ENCODE measurements at regions not wholly inside any gene's neighbourhood (a gene's known extent, or its start where the extent isn't known, plus 50 kb on each side); places are given as distances from the start of the nearest gene placed in this dataset.

- Histone ChIP-seq H3K4me2 (ENCODE audit: low read length) (no peak overlapping the region), H3K4me1 (ENCODE audit: insufficient read depth, low read length, poor library complexity, severe bottlenecking) (no peaks in the 10 kb centered on the region), H3K36me3 (ENCODE audit: insufficient read depth, low read length) (no peaks in the 10 kb centered on the region), H3K4me3 (ENCODE audit: low read depth, low read length, poor library complexity, severe bottlenecking) (no peak overlapping the region), H3K27ac (ENCODE audit: low read depth, low read length, poor library complexity, severe bottlenecking) (no peak overlapping the region), H4K20me1 (ENCODE audit: insufficient read depth, low read length) (no peaks in the 10 kb centered on the region), H2AFZ (ENCODE audit: low read length) (no peak overlapping the region), H3K79me2 (ENCODE audit: insufficient read depth, low read depth, low read length) (no peaks in the 10 kb centered on the region), H3K9me3 (ENCODE audit: low read length) (no peaks in the 10 kb centered on the region), H3K9me2 (ENCODE audit: insufficient read depth, low read length) (no peaks in the 10 kb centered on the region)
- no TSS peak for BruUV-seq (replicated peaks)
- TF ChIP-seq, protein P1, sequence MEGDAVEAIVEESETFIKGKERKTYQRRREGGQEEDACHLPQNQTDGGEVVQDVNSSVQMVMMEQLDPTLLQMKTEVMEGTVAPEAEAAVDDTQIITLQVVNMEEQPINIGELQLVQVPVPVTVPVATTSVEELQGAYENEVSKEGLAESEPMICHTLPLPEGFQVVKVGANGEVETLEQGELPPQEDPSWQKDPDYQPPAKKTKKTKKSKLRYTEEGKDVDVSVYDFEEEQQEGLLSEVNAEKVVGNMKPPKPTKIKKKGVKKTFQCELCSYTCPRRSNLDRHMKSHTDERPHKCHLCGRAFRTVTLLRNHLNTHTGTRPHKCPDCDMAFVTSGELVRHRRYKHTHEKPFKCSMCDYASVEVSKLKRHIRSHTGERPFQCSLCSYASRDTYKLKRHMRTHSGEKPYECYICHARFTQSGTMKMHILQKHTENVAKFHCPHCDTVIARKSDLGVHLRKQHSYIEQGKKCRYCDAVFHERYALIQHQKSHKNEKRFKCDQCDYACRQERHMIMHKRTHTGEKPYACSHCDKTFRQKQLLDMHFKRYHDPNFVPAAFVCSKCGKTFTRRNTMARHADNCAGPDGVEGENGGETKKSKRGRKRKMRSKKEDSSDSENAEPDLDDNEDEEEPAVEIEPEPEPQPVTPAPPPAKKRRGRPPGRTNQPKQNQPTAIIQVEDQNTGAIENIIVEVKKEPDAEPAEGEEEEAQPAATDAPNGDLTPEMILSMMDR (conservative IDR thresholded peaks at IDR 0.05; ENCODE audit: low read length), result no peak
- TF ChIP-seq EZH2phosphoT487 (IDR thresholded peaks at IDR 0.05; ENCODE audit: borderline replicate concordance, low read depth, low read length), result no peak
- POLR2A ChIA-PET, result interaction anchor here (0.7 kb wide), 1 partner anchor 1104 kb away, joined by 3 read pairs; no protein-coding TSS in a partner anchor
- intact Hi-C loops (cut with micrococcal nuclease; ENCODE audit: unreplicated experiment), result no loop called here
- DNase-seq (ENCODE audit: low spot score), result no peak
- CTCF ChIA-PET (ENCODE audit: unreplicated experiment), result no interaction called here
These were observed 108.1 kb upstream of the SERPINE2 start for GRCh38 chr2:224147174-224147573.

GRCh38 chr2:224146356-224147160, 107.5 kb upstream of the SERPINE2 start:
- ChIA-PET CTCF (ENCODE audit: unreplicated experiment) (no interaction called here), POLR2A (no interaction called here)
- no peaks in the 10 kb centered on the region for H3K9me3 ChIP-seq (ENCODE audit: low read length)
- H3K4me3 ChIP-seq (ENCODE audit: low read depth, low read length, poor library complexity, severe bottlenecking), result no peak overlapping the region
- intact Hi-C loops (cut with micrococcal nuclease; ENCODE audit: unreplicated experiment), result no loop called here
- no peak for TF ChIP-seq EZH2phosphoT487 (IDR thresholded peaks at IDR 0.05; ENCODE audit: borderline replicate concordance, low read depth, low read length)
- TF ChIP-seq, protein P1 (conservative IDR thresholded peaks at IDR 0.05; ENCODE audit: low read length), result no peak
- no peak overlapping the region for H3K4me2 ChIP-seq (ENCODE audit: low read length)
- H3K4me1 ChIP-seq (ENCODE audit: insufficient read depth, low read length, poor library complexity, severe bottlenecking), result no peaks in the 10 kb centered on the region
- H3K79me2 ChIP-seq (ENCODE audit: insufficient read depth, low read depth, low read length), result no peaks in the 10 kb centered on the region
- no TSS peak for BruUV-seq (replicated peaks)
- no peak for DNase-seq (ENCODE audit: low spot score)
- no peaks in the 10 kb centered on the region for H3K9me2 ChIP-seq (ENCODE audit: insufficient read depth, low read length)
- no peaks in the 10 kb centered on the region for H4K20me1 ChIP-seq (ENCODE audit: insufficient read depth, low read length)
- no peaks in the 10 kb centered on the region for H3K36me3 ChIP-seq (ENCODE audit: insufficient read depth, low read length)
- no peak overlapping the region for H3K27ac ChIP-seq (ENCODE audit: low read depth, low read length, poor library complexity, severe bottlenecking)
- no peak overlapping the region for H2AFZ ChIP-seq (ENCODE audit: low read length)

- TF ChIP-seq, protein P1 (conservative IDR thresholded peaks at IDR 0.05; ENCODE audit: low read length), result no peak
- no peak overlapping the region for H2AFZ ChIP-seq (ENCODE audit: low read length)
- H3K79me2 ChIP-seq (ENCODE audit: insufficient read depth, low read depth, low read length), result no peaks in the 10 kb centered on the region
- BruUV-seq (replicated peaks), result no TSS peak
- H3K36me3 ChIP-seq (ENCODE audit: insufficient read depth, low read length), result no peaks in the 10 kb centered on the region
- H3K4me2 ChIP-seq (ENCODE audit: low read length), result no peak overlapping the region
- H3K27ac ChIP-seq (ENCODE audit: low read depth, low read length, poor library complexity, severe bottlenecking), result no peak overlapping the region
- H3K9me2 ChIP-seq (ENCODE audit: insufficient read depth, low read length), result no peaks in the 10 kb centered on the region
- intact Hi-C loops (cut with micrococcal nuclease; ENCODE audit: unreplicated experiment), result no loop called here
- no peaks in the 10 kb centered on the region for H4K20me1 ChIP-seq (ENCODE audit: insufficient read depth, low read length)
- no peak overlapping the region for H3K4me3 ChIP-seq (ENCODE audit: low read depth, low read length, poor library complexity, severe bottlenecking)
- H3K9me3 ChIP-seq (ENCODE audit: low read length), result no peaks in the 10 kb centered on the region
- POLR2A ChIA-PET, result no interaction called here
- no peaks in the 10 kb centered on the region for H3K4me1 ChIP-seq (ENCODE audit: insufficient read depth, low read length, poor library complexity, severe bottlenecking)
- CTCF ChIA-PET (ENCODE audit: unreplicated experiment), result no interaction called here
- no peak for DNase-seq (ENCODE audit: low spot score)
These were observed 106.8 kb upstream of the SERPINE2 start for GRCh38 chr2:224145751-224146355.

Data from OCI-LY7 (cell line).